Mucosa of descending colon (tissue), 3 donors: ENCODE measurements at regions not wholly inside any gene's neighbourhood (a gene's known extent, or its start where the extent isn't known, plus 50 kb on each side); places are given as distances from the start of the nearest gene placed in this dataset.

Source experiments
- ATAC-seq: fragments of 200-7000 bp; cut with Tn5 transposase; one replicate; pipeline ENCODE4 v1.9.1; 2020; ENCODE audit warnings: mild to moderate bottlenecking, moderate library complexity
- DNase-seq, 3 donors: peaks; one replicate each; pipeline ENCODE4 v3.0.0-alpha.2; 2020
- H3K36me3 ChIP-seq: fragments of 200-600 bp; one replicate; pipeline ENCODE4 v1.8.0; 2021; ENCODE audit warnings: low read depth, mild to moderate bottlenecking
- H3K4me1 ChIP-seq: fragments of 200-600 bp; one replicate; pipeline ENCODE4 v1.8.0; 2021; ENCODE audit warnings: low read depth, mild to moderate bottlenecking
- H3K4me3 ChIP-seq: fragments of 200-600 bp; one replicate; pipeline ENCODE4 v1.8.0; 2021; ENCODE audit warnings: mild to moderate bottlenecking
- H3K9me3 ChIP-seq: fragments of 200-600 bp; one replicate; pipeline ENCODE4 v1.8.0; 2021; ENCODE audit warnings: mild to moderate bottlenecking
- CTCF ChIP-seq: fragments of 200-600 bp; IDR thresholded peaks from one replicate; pipeline ENCODE4 v1.8.0; 2022; ENCODE audit warnings: antibody characterized with exemption, mild to moderate bottlenecking
- intact Hi-C, 2 donors: fragments of 100-400 bp; cut with DNase I in 1 of 2; cut with micrococcal nuclease in 1 of 2; formaldehyde crosslinking; loops; one replicate each; pipeline versions ENCODE4 v1.11.0 to v1.11.1; 2022; cut with DNase I, micrococcal nuclease
- donor health status: DM: no; HTN: no; CAD: no; lungs with moderate emphysema.
- donor health status: DM: no; HTN: no; CAD: no.
- donor health status: DM: no; HTN: yes; CAD: no.

- intact Hi-C loops, result no loop called here
- DNase-seq, result no peak
- Histone ChIP-seq H3K4me1 (no peaks in the 10 kb centered on the region), H3K9me3 (no peaks in the 10 kb centered on the region), H3K36me3 (no peaks in the 10 kb centered on the region), H3K4me3 (no peak overlapping the region)
- TF ChIP-seq CTCF, result no peak
- ATAC-seq, result no peak
Observed at GRCh38 chrX:39437670-39438441, 636.6 kb downstream of the MID1IP1 start.

DNA sequence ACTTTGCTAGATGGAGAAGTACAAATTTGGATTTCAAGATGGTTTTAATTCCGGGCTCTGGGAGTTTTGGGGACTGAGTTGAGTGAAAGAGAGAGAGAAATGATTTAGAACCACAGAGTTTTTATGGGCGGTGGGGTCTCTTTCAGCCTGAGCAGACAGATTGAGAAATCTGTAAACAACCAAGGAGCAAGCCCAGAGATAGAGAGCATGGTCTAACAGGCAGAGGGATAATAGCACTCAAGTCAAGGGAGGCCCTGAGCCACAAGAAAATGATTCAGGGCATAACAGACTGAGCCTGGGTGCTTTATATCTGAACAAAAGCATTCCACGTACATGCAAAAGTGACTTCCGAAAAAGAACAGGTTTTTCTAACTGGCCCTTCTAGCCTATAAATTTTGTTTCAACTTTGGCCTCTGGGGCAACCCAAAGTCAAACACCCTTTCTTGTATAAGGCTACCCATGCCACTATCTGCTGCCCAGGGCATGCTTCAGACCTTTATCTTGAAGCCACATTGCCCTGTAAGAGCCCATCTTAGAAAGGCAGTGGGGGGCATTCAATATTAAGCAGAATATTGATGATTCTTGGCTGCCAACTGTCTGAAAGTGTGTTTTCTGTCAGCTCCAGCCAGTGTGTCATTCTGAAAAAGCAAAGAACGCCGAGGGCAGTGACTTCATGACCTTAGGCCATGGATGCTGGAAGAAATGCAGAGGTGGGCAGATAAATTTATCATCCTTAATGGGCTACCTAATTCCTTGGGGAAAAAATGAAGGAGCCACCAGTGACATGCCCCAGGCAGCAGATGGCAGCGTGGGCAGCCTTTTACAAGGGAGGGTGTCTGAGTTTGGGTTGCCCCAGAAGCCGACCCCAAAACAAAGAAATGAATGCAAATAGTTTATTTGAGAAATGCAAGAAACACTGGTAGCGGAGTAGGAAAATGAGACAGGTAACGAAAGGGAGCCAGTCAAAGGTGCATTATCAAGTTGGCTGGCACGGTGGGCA, 637.6 kb downstream of the MID1IP1 start:
- no peak overlapping the region for H3K4me3 ChIP-seq
- DNase-seq, result no peak
- TF ChIP-seq CTCF, result no peak
- intact Hi-C loops, result no loop called here
- no peak for ATAC-seq
- H3K9me3 ChIP-seq, result no peaks in the 10 kb centered on the region
- no peaks in the 10 kb centered on the region for H3K36me3 ChIP-seq
- H3K4me1 ChIP-seq, result no peaks in the 10 kb centered on the region

GRCh38 chrX:39439906-39440798, 638.9 kb downstream of the MID1IP1 start:
- intact Hi-C loops, result no loop called here

GRCh38 chrX:39440799-39441284, 639.6 kb downstream of the MID1IP1 start:
- Histone ChIP-seq H3K9me3 (no peaks in the 10 kb centered on the region), H3K4me3 (no peak overlapping the region), H3K36me3 (no peaks in the 10 kb centered on the region), H3K4me1 (no peaks in the 10 kb centered on the region)
- ATAC-seq (no peak), DNase-seq (no peak)
- intact Hi-C loops, result no loop called here
- no peak for TF ChIP-seq CTCF

More at GRCh38 chrX:39439906-39440798, 638.9 kb downstream of the MID1IP1 start:
- Histone ChIP-seq H3K9me3 (no peaks in the 10 kb centered on the region), H3K4me3 (no peak overlapping the region), H3K4me1 (no peaks in the 10 kb centered on the region), H3K36me3 (no peaks in the 10 kb centered on the region)
- ATAC-seq, result peak; percentile 21
- DNase-seq, result peak in 1 of 3 donors; percentile 19
- no peak for TF ChIP-seq CTCF

GRCh38 chrX:39442332-39442731, 641.1 kb downstream of the MID1IP1 start:
- Histone ChIP-seq H3K9me3 (no peaks in the 10 kb centered on the region), H3K4me1 (no peaks in the 10 kb centered on the region), H3K4me3 (no peak overlapping the region), H3K36me3 (no peaks in the 10 kb centered on the region)
- no peak for TF ChIP-seq CTCF
- intact Hi-C loops, result no loop called here
- DNase-seq (no peak), ATAC-seq (no peak)
